ENCODE measurements at regions not wholly inside any gene's neighbourhood (a gene's known extent, or its start where the extent isn't known, plus 50 kb on each side); places are given as distances from the start of the nearest gene placed in this dataset.

DNA sequence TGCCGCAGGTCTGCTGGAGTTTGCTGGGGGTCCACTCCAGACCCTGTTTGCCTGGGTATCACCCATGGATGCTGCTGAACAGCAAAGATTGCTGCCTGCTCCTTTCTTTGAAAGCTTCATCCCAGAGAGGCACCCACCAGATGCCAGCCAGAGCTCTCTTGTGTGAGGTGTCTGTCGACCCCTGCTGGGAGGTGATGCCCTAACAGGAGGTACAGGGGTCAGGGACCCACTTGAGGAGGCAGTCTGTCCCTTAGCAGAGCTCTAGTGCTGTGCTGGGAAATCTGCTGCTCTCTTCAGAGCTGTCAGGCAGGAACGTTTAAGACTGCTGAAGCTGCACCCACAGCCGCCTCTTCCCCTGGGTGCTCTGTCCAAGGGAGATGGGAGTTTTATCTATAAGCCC, 162.7 kb downstream of the NAF1 start:
- TF ChIP-seq POLR2A (IDR thresholded peaks at IDR 0.05) (no peak), EP300 (IDR thresholded peaks at IDR 0.05) (no peak)
- TF ChIP-seq, protein P1, sequence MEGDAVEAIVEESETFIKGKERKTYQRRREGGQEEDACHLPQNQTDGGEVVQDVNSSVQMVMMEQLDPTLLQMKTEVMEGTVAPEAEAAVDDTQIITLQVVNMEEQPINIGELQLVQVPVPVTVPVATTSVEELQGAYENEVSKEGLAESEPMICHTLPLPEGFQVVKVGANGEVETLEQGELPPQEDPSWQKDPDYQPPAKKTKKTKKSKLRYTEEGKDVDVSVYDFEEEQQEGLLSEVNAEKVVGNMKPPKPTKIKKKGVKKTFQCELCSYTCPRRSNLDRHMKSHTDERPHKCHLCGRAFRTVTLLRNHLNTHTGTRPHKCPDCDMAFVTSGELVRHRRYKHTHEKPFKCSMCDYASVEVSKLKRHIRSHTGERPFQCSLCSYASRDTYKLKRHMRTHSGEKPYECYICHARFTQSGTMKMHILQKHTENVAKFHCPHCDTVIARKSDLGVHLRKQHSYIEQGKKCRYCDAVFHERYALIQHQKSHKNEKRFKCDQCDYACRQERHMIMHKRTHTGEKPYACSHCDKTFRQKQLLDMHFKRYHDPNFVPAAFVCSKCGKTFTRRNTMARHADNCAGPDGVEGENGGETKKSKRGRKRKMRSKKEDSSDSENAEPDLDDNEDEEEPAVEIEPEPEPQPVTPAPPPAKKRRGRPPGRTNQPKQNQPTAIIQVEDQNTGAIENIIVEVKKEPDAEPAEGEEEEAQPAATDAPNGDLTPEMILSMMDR (IDR thresholded peaks at IDR 0.05) = no peak
